ENCODE measurements at regions not wholly inside any gene's neighbourhood (a gene's known extent, or its start where the extent isn't known, plus 50 kb on each side); places are given as distances from the start of the nearest gene placed in this dataset.

GRCh38 chr6:56745971-56746370 is 103.3 kb upstream of the DST start:
- TF ChIP-seq CTCF (IDR thresholded peaks at IDR 0.05; ENCODE audit: poor library complexity) (no peak), EZH2phosphoT487 (IDR thresholded peaks at IDR 0.05; ENCODE audit: low read depth, severe bottlenecking, unreplicated experiment) (no peak), EZH2 (IDR thresholded peaks at IDR 0.05; ENCODE audit: borderline replicate concordance) (no peak)
